ENCODE measurements at regions not wholly inside any gene's neighbourhood (a gene's known extent, or its start where the extent isn't known, plus 50 kb on each side); places are given as distances from the start of the nearest gene placed in this dataset.

- intact Hi-C loops (cut with micrococcal nuclease; ENCODE audit: unreplicated experiment) = no loop called here
- H3K36me3 ChIP-seq (ENCODE audit: insufficient read depth, low read length) = no peaks in the 10 kb centered on the region
- ChIA-PET CTCF (ENCODE audit: unreplicated experiment) (no interaction called here), POLR2A (no interaction called here)
- no peak overlapping the region for H3K27ac ChIP-seq (ENCODE audit: low read depth, low read length, poor library complexity, severe bottlenecking)
- H2AFZ ChIP-seq (ENCODE audit: low read length) = no peak overlapping the region
- no peaks in the 10 kb centered on the region for H4K20me1 ChIP-seq (ENCODE audit: insufficient read depth, low read length)
- no peaks in the 10 kb centered on the region for H3K4me1 ChIP-seq (ENCODE audit: insufficient read depth, low read length, poor library complexity, severe bottlenecking)
- TF ChIP-seq, protein P1, sequence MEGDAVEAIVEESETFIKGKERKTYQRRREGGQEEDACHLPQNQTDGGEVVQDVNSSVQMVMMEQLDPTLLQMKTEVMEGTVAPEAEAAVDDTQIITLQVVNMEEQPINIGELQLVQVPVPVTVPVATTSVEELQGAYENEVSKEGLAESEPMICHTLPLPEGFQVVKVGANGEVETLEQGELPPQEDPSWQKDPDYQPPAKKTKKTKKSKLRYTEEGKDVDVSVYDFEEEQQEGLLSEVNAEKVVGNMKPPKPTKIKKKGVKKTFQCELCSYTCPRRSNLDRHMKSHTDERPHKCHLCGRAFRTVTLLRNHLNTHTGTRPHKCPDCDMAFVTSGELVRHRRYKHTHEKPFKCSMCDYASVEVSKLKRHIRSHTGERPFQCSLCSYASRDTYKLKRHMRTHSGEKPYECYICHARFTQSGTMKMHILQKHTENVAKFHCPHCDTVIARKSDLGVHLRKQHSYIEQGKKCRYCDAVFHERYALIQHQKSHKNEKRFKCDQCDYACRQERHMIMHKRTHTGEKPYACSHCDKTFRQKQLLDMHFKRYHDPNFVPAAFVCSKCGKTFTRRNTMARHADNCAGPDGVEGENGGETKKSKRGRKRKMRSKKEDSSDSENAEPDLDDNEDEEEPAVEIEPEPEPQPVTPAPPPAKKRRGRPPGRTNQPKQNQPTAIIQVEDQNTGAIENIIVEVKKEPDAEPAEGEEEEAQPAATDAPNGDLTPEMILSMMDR (conservative IDR thresholded peaks at IDR 0.05; ENCODE audit: low read length) = no peak
- TF ChIP-seq EZH2phosphoT487 (IDR thresholded peaks at IDR 0.05; ENCODE audit: borderline replicate concordance, low read depth, low read length) = no peak
- no peaks in the 10 kb centered on the region for H3K9me2 ChIP-seq (ENCODE audit: insufficient read depth, low read length)
- no TSS peak for BruUV-seq (replicated peaks)
- no peaks in the 10 kb centered on the region for H3K9me3 ChIP-seq (ENCODE audit: low read length)
- H3K79me2 ChIP-seq (ENCODE audit: insufficient read depth, low read depth, low read length) = no peaks in the 10 kb centered on the region
- DNase-seq (ENCODE audit: low spot score) = no peak
- no peak overlapping the region for H3K4me3 ChIP-seq (ENCODE audit: low read depth, low read length, poor library complexity, severe bottlenecking)
- no peak overlapping the region for H3K4me2 ChIP-seq (ENCODE audit: low read length)
These were observed 127.0 kb downstream of the TENT4A start for GRCh38 chr5:6840136-6840793.

DNA sequence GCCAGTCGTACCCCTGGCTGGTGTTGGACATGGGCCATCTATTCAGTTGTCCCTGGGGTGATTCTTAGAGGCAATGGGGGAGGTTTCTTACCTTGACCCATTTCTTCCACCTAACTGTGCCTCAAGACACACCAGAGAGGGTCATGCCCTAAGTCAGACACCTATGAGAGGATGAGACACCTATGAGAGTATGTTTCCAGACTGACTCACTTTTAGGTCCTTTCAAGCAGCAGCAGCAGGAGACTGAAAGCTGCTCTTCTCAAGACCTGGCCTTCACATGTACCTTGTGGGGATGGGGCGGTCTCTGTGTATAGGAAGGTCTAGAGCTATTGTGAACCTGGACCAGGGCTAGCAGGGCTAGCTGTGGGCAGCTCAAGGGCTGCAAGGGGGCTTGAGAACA, 130.1 kb downstream of the TENT4A start:
- DNase-seq (ENCODE audit: low spot score) = no peak
- Histone ChIP-seq H3K79me2 (ENCODE audit: insufficient read depth, low read depth, low read length) (no peaks in the 10 kb centered on the region), H3K27ac (ENCODE audit: low read depth, low read length, poor library complexity, severe bottlenecking) (no peak overlapping the region), H2AFZ (ENCODE audit: low read length) (no peak overlapping the region), H3K4me1 (ENCODE audit: insufficient read depth, low read length, poor library complexity, severe bottlenecking) (no peaks in the 10 kb centered on the region), H3K9me2 (ENCODE audit: insufficient read depth, low read length) (no peaks in the 10 kb centered on the region), H3K4me3 (ENCODE audit: low read depth, low read length, poor library complexity, severe bottlenecking) (no peak overlapping the region), H3K9me3 (ENCODE audit: low read length) (no peaks in the 10 kb centered on the region), H4K20me1 (ENCODE audit: insufficient read depth, low read length) (no peaks in the 10 kb centered on the region), H3K36me3 (ENCODE audit: insufficient read depth, low read length) (no peaks in the 10 kb centered on the region), H3K4me2 (ENCODE audit: low read length) (no peak overlapping the region)
- ChIA-PET CTCF (ENCODE audit: unreplicated experiment) (no interaction called here), POLR2A (no interaction called here)
- intact Hi-C loops (cut with micrococcal nuclease; ENCODE audit: unreplicated experiment) = no loop called here
- BruUV-seq (replicated peaks) = no TSS peak
- TF ChIP-seq EZH2phosphoT487 (IDR thresholded peaks at IDR 0.05; ENCODE audit: borderline replicate concordance, low read depth, low read length) = no peak
- TF ChIP-seq, protein P1 (conservative IDR thresholded peaks at IDR 0.05; ENCODE audit: low read length) = no peak

- H2AFZ ChIP-seq (ENCODE audit: low read length) = no peak overlapping the region
- no peaks in the 10 kb centered on the region for H3K4me1 ChIP-seq (ENCODE audit: insufficient read depth, low read length, poor library complexity, severe bottlenecking)
- no peak overlapping the region for H3K4me2 ChIP-seq (ENCODE audit: low read length)
- intact Hi-C loops (cut with micrococcal nuclease; ENCODE audit: unreplicated experiment) = no loop called here
- ChIA-PET POLR2A (no interaction called here), CTCF (ENCODE audit: unreplicated experiment) (no interaction called here)
- no peak overlapping the region for H3K4me3 ChIP-seq (ENCODE audit: low read depth, low read length, poor library complexity, severe bottlenecking)
- no peaks in the 10 kb centered on the region for H4K20me1 ChIP-seq (ENCODE audit: insufficient read depth, low read length)
- no TSS peak for BruUV-seq (replicated peaks)
- no peaks in the 10 kb centered on the region for H3K36me3 ChIP-seq (ENCODE audit: insufficient read depth, low read length)
- no peak overlapping the region for H3K27ac ChIP-seq (ENCODE audit: low read depth, low read length, poor library complexity, severe bottlenecking)
- H3K9me2 ChIP-seq (ENCODE audit: insufficient read depth, low read length) = no peaks in the 10 kb centered on the region
- H3K9me3 ChIP-seq (ENCODE audit: low read length) = no peaks in the 10 kb centered on the region
- TF ChIP-seq EZH2phosphoT487 (IDR thresholded peaks at IDR 0.05; ENCODE audit: borderline replicate concordance, low read depth, low read length) = no peak
- TF ChIP-seq, protein P1 (conservative IDR thresholded peaks at IDR 0.05; ENCODE audit: low read length) = no peak
- no peaks in the 10 kb centered on the region for H3K79me2 ChIP-seq (ENCODE audit: insufficient read depth, low read depth, low read length)
- no peak for DNase-seq (ENCODE audit: low spot score)
These were observed 130.6 kb downstream of the TENT4A start for GRCh38 chr5:6843821-6844220.
